Suprapubic skin (tissue), 4 donors: ENCODE measurements at regions not wholly inside any gene's neighbourhood (a gene's known extent, or its start where the extent isn't known, plus 50 kb on each side); places are given as distances from the start of the nearest gene placed in this dataset.

Source experiments
- DNase-seq, 2 donors: peaks; one replicate each; pipeline ENCODE4 v3.0.0-alpha.2; 2019; ENCODE audit warnings: low spot score in 2 of 2
- H3K27ac ChIP-seq: fragments of 200-600 bp; sonication (generic); one replicate; pipeline ENCODE4 v1.5.1; 2019
- H3K27me3 ChIP-seq: fragments of 200-600 bp; sonication (generic); one replicate; pipeline ENCODE4 v1.5.1; 2019
- H3K36me3 ChIP-seq: fragments of 200-600 bp; sonication (generic); one replicate; pipeline ENCODE4 v1.5.1; 2019
- H3K4me1 ChIP-seq: fragments of 200-600 bp; sonication (generic); one replicate; pipeline ENCODE4 v1.5.1; 2019
- H3K4me3 ChIP-seq: fragments of 200-600 bp; sonication (generic); one replicate; pipeline ENCODE4 v1.5.1; 2019; ENCODE audit warnings: mild to moderate bottlenecking
- H3K9me3 ChIP-seq: fragments of 200-600 bp; sonication (generic); one replicate; pipeline ENCODE4 v1.5.1; 2019
- EP300 ChIP-seq: sonication (generic); formaldehyde crosslinking; IDR thresholded peaks from one replicate; pipeline ENCODE4 v1.6.1; 2017; ENCODE audit warnings: antibody characterized with exemption
- POLR2A ChIP-seq, 2 donors: fragments of 450-650 bp; IDR thresholded peaks; one replicate each; pipeline ENCODE4 v1.6.1; 2017; ENCODE audit warnings: antibody characterized with exemption in 2 of 2, mild to moderate bottlenecking in 2 of 2, moderate library complexity in 2 of 2
- POLR2AphosphoS5 ChIP-seq, 3 donors: sonication (generic); formaldehyde crosslinking; IDR thresholded peaks; one replicate each; pipeline ENCODE4 v1.6.1; 2017; ENCODE audit warnings: antibody characterized with exemption in 3 of 3
- WGBS: methylation state at CpG from one replicate; pipeline ENCODE4 v1.1.5; 2018; 5-methylcytosine and 5-hydroxymethylcytosine counted together
- TF ChIP-seq, protein P1 (sequence below), 2 donors: fragments of 200-600 bp in 1 of 2; fragments of 450-650 bp in 1 of 2; sonication (generic) in 1 of 2; IDR thresholded peaks; one replicate each; pipeline ENCODE4 v1.5.1; 2016 to 2019; ENCODE audit warnings: antibody characterized with exemption in 2 of 2, mild to moderate bottlenecking in 1 of 2, moderate library complexity in 1 of 2

DNA sequence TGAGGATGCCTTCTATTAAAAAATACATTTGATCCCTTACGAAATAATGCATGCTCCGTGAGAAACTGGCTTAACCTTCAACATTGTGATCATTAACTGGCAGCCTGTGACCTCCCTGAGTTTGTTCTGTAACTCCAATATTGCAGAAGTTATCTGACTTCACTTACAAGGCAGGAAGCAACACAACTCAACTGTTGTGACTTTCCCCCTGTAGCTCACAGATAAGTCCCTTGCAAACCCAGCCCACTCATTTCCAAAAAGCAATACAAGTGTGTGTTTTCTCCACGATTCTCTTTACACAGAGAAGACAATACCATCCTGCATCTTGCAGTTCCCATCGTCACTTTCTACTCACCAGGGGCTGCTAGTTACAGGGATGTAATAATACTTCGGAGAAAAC is 304.7 kb upstream of the TMEM132C start:
- Histone ChIP-seq H3K27ac (no peak overlapping the region), H3K27me3 (no peaks in the 10 kb centered on the region), H3K4me1 (no peaks in the 10 kb centered on the region), H3K4me3 (no peak overlapping the region), H3K36me3 (no peaks in the 10 kb centered on the region), H3K9me3 (no peaks in the 10 kb centered on the region)
- 77% methylated on average over 5 of the region's 5 CpGs for WGBS
- no peak for DNase-seq
- TF ChIP-seq POLR2A (IDR thresholded peaks at IDR 0.05) (no peak), POLR2AphosphoS5 (IDR thresholded peaks at IDR 0.05) (no peak), EP300 (no peak)
- TF ChIP-seq, protein P1, sequence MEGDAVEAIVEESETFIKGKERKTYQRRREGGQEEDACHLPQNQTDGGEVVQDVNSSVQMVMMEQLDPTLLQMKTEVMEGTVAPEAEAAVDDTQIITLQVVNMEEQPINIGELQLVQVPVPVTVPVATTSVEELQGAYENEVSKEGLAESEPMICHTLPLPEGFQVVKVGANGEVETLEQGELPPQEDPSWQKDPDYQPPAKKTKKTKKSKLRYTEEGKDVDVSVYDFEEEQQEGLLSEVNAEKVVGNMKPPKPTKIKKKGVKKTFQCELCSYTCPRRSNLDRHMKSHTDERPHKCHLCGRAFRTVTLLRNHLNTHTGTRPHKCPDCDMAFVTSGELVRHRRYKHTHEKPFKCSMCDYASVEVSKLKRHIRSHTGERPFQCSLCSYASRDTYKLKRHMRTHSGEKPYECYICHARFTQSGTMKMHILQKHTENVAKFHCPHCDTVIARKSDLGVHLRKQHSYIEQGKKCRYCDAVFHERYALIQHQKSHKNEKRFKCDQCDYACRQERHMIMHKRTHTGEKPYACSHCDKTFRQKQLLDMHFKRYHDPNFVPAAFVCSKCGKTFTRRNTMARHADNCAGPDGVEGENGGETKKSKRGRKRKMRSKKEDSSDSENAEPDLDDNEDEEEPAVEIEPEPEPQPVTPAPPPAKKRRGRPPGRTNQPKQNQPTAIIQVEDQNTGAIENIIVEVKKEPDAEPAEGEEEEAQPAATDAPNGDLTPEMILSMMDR (IDR thresholded peaks at IDR 0.05), result no peak

DNA sequence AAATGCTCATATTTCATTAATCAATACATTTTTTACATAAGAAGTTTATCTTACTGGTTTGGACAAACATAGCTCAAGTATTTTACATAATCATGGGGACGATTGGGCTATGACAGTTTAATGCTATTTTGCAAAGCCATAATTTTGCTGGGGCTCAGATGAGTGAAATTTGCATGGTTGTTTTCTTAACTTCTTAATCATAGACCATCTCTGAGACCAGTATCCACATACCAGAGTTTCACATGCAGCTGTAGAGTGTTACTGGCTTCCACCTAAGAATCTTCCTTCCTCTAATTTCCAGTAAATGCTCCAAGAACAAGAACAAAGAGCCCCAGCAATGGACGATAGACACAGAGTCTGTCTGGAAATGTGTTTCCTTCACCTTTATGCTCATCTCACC is 303.0 kb upstream of the TMEM132C start:
- TF ChIP-seq EP300 (no peak), POLR2A (IDR thresholded peaks at IDR 0.05) (no peak), POLR2AphosphoS5 (IDR thresholded peaks at IDR 0.05) (no peak)
- TF ChIP-seq, protein P1 (IDR thresholded peaks at IDR 0.05), result no peak
- 66% methylated on average over 2 of the region's 2 CpGs for WGBS

GRCh38 chr12:127964717-127965116 is 302.3 kb upstream of the TMEM132C start:
- H3K4me3 ChIP-seq, result no peak overlapping the region
- TF ChIP-seq EP300 (no peak), POLR2A (IDR thresholded peaks at IDR 0.05) (no peak), POLR2AphosphoS5 (IDR thresholded peaks at IDR 0.05) (no peak)
- 76% methylated on average over 3 of the region's 3 CpGs for WGBS

More for the DNA sequence above, 303.0 kb upstream of the TMEM132C start:
- H3K4me3 ChIP-seq, result no peak overlapping the region
- no peaks in the 10 kb centered on the region for H3K27me3 ChIP-seq
- no peaks in the 10 kb centered on the region for H3K36me3 ChIP-seq
- DNase-seq, result no peak
- H3K27ac ChIP-seq, result no peak overlapping the region
- no peaks in the 10 kb centered on the region for H3K4me1 ChIP-seq
- H3K9me3 ChIP-seq, result no peaks in the 10 kb centered on the region

DNA sequence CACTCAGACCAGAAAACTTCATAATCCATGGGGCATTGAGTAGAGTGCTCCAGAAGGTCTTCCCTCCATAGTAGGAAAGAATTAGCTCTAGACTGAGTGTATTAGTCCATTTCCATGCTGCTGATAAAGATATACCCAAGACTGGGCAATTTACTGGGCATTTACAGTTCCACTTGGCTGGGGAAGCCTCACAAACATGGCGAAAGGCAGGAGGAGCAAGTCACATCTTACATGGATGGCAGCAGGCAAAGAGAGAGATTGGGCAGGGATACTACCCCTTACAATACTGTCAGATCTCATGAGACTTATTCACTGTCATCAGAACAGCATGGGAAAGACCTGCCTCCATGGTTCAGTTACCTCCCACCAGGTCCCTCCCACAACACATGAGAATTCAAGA is 300.6 kb upstream of the TMEM132C start:
- TF ChIP-seq POLR2A (IDR thresholded peaks at IDR 0.05) (no peak), EP300 (no peak), POLR2AphosphoS5 (IDR thresholded peaks at IDR 0.05) (no peak)
- TF ChIP-seq, protein P1 (IDR thresholded peaks at IDR 0.05), result no peak
- Histone ChIP-seq H3K4me1 (no peaks in the 10 kb centered on the region), H3K36me3 (no peaks in the 10 kb centered on the region), H3K27ac (no peak overlapping the region), H3K27me3 (no peaks in the 10 kb centered on the region), H3K9me3 (no peaks in the 10 kb centered on the region), H3K4me3 (no peak overlapping the region)
- DNase-seq, result no peak
- WGBS, result 100% methylated on average over 1 of the region's 1 CpG

More at GRCh38 chr12:127964717-127965116, 302.3 kb upstream of the TMEM132C start:
- no peak for DNase-seq
- no peaks in the 10 kb centered on the region for H3K36me3 ChIP-seq
- no peaks in the 10 kb centered on the region for H3K27me3 ChIP-seq
- H3K4me1 ChIP-seq, result no peaks in the 10 kb centered on the region
- H3K9me3 ChIP-seq, result no peaks in the 10 kb centered on the region
- no peak overlapping the region for H3K27ac ChIP-seq

DNA sequence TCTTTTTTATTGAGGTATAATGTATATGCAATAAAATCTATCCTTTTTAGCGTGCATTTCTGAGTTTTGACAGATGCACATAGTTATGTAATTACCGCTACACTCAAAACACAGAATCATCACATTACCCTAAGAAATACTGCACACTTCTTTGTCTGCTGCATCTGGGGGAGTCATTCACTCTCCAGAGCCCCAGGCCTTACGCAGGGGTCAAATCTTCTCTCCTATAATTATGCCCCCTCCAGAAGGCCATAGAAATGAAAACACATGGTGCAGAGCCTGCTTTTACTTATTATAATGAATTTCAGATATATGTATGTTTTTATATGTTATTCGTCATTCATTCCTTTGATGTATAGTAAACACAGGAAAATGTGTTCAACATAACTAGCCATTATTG is 296.5 kb upstream of the TMEM132C start:
- WGBS, result 60% methylated on average over 4 of the region's 4 CpGs
- TF ChIP-seq POLR2AphosphoS5 (IDR thresholded peaks at IDR 0.05) (no peak), POLR2A (IDR thresholded peaks at IDR 0.05) (no peak), EP300 (no peak)
- TF ChIP-seq, protein P1 (IDR thresholded peaks at IDR 0.05), result no peak
- H3K4me1 ChIP-seq, result no peaks in the 10 kb centered on the region
- no peak overlapping the region for H3K4me3 ChIP-seq
- H3K27me3 ChIP-seq, result no peaks in the 10 kb centered on the region
- H3K36me3 ChIP-seq, result no peaks in the 10 kb centered on the region
- H3K9me3 ChIP-seq, result no peaks in the 10 kb centered on the region
- no peak for DNase-seq
- no peak overlapping the region for H3K27ac ChIP-seq

- no peaks in the 10 kb centered on the region for H3K4me1 ChIP-seq
- no peaks in the 10 kb centered on the region for H3K27me3 ChIP-seq
- no peaks in the 10 kb centered on the region for H3K36me3 ChIP-seq
- no peak overlapping the region for H3K27ac ChIP-seq
- H3K4me3 ChIP-seq, result no peak overlapping the region
- H3K9me3 ChIP-seq, result no peaks in the 10 kb centered on the region
- 63% methylated on average over 4 of the region's 4 CpGs for whole genome bisulfite sequencing
- TF ChIP-seq, protein P1 (IDR thresholded peaks at IDR 0.05), result no peak
- TF ChIP-seq EP300 (no peak), POLR2AphosphoS5 (IDR thresholded peaks at IDR 0.05) (no peak), POLR2A (IDR thresholded peaks at IDR 0.05) (no peak)
- DNase-seq, result no peak
Measured at GRCh38 chr12:127980585-127980984, 286.4 kb upstream of the TMEM132C start.
